Right lobe of liver (tissue), 4 donors: ENCODE measurements at regions not wholly inside any gene's neighbourhood (a gene's known extent, or its start where the extent isn't known, plus 50 kb on each side); places are given as distances from the start of the nearest gene placed in this dataset.

Experiments
- CTCF ChIP-seq, 4 donors: fragments of 200-600 bp in 3 of 4; fragments of 450-650 bp in 1 of 4; IDR thresholded peaks; one replicate each; pipeline versions ENCODE4 v1.5.1 to v1.8.0; 2016 to 2022; ENCODE audit warnings: antibody characterized with exemption in 4 of 4, mild to moderate bottlenecking in 2 of 4
- POLR2A ChIP-seq: fragments of 450-650 bp; IDR thresholded peaks from one replicate; pipeline ENCODE4 v1.6.1; 2017; ENCODE audit warnings: antibody characterized with exemption, mild to moderate bottlenecking
- donor health status: DM: no; HTN: no; CAD: no.
- donor health status: DM: no; HTN: no; CAD: no.
- donor health status: DM: no; HTN: yes; CAD: no.

GRCh38 chr17:72299100-72299499 is 178.3 kb downstream of the SOX9 start:
- TF ChIP-seq POLR2A: no peak
- TF ChIP-seq CTCF (IDR thresholded peaks at IDR 0.05): no peak
